Adrenal gland (tissue), 5 donors: ENCODE measurements at regions not wholly inside any gene's neighbourhood (a gene's known extent, or its start where the extent isn't known, plus 50 kb on each side); places are given as distances from the start of the nearest gene placed in this dataset.

Source experiments
- CTCF ChIP-seq, 6 experiments: fragments of 450-650 bp in 4 of 6; fragments of 200-600 bp in 2 of 6; sonication (generic) in 1 of 6; IDR thresholded peaks; 1 replicate in 5 of 6; 2 replicates in 1 of 6; pipeline versions ENCODE4 v1.5.1 to v1.8.0; 2016 to 2021; ENCODE audit warnings: antibody characterized with exemption in 6 of 6, mild to moderate bottlenecking in 2 of 6, moderate library complexity in 1 of 6
- POLR2A ChIP-seq, 2 donors: fragments of 450-650 bp; IDR thresholded peaks; one replicate each; pipeline ENCODE4 v1.6.1; 2017; ENCODE audit warnings: antibody characterized with exemption in 2 of 2, mild to moderate bottlenecking in 2 of 2, moderate library complexity in 1 of 2
- donor health status: DM: no; HTN: no; CAD: no.

- TF ChIP-seq CTCF (IDR thresholded peaks at IDR 0.05) = no peak
- TF ChIP-seq POLR2A (IDR thresholded peaks at IDR 0.05) = no peak
Measured at GRCh38 chr3:197431346-197431910, 124.3 kb downstream of the BDH1 start.
